Urinary bladder (tissue), 3 donors: ENCODE measurements at regions not wholly inside any gene's neighbourhood (a gene's known extent, or its start where the extent isn't known, plus 50 kb on each side); places are given as distances from the start of the nearest gene placed in this dataset.

ENCODE experiments used
- DNase-seq: peaks from one replicate; pipeline ENCODE4 v3.0.0-alpha.2; 2015; ENCODE audit errors: extremely low spot score
- H3K27ac ChIP-seq: one replicate; pipeline ENCODE4 v1.5.1; 2013; ENCODE audit warnings: low read depth, mild to moderate bottlenecking, moderate library complexity
- H3K36me3 ChIP-seq: one replicate; pipeline ENCODE4 v1.6.1; 2013; ENCODE audit warnings: mild to moderate bottlenecking, moderate library complexity; ENCODE audit not compliant: insufficient read depth
- H3K4me1 ChIP-seq: one replicate; pipeline ENCODE4 v1.6.1; 2013; ENCODE audit warnings: mild to moderate bottlenecking, moderate library complexity; ENCODE audit not compliant: insufficient read depth
- H3K4me3 ChIP-seq: one replicate; pipeline ENCODE4 v1.5.1; 2013; ENCODE audit warnings: low read depth, low read length
- WGBS: extraction: QIAGEN DNeasy Blood & Tissue Kit; methylation state at CpG from one replicate; pipeline ENCODE4 v1.1.7; 2013; 5-methylcytosine and 5-hydroxymethylcytosine counted together
- donor health status: healthy with polysubstance abuse.
- donor health status: healthy.

- Histone ChIP-seq H3K4me3 (no peak overlapping the region), H3K4me1 (no peaks in the 10 kb centered on the region)
- WGBS, result 84% methylated on average over 6 of the region's 6 CpGs
Observed at GRCh38 chr6:148128014-148128730, 214.5 kb upstream of the SASH1 start.

GRCh38 chr6:148134592-148134991, 208.0 kb upstream of the SASH1 start:
- 18% methylated on average over 6 of the region's 6 CpGs for WGBS
- no peak overlapping the region for H3K27ac ChIP-seq

More at GRCh38 chr6:148128014-148128730, 214.5 kb upstream of the SASH1 start:
- Histone ChIP-seq H3K27ac (no peak overlapping the region), H3K36me3 (no peaks in the 10 kb centered on the region)
- DNase-seq, result no peak

GRCh38 chr6:148136586-148136985, 206.1 kb upstream of the SASH1 start:
- DNase-seq, result no peak
- H3K4me3 ChIP-seq, result no peak overlapping the region
- no peaks in the 10 kb centered on the region for H3K4me1 ChIP-seq
- H3K36me3 ChIP-seq, result no peaks in the 10 kb centered on the region
- H3K27ac ChIP-seq, result no peak overlapping the region
- 55% methylated on average over 4 of the region's 4 CpGs for WGBS

More at GRCh38 chr6:148134592-148134991, 208.0 kb upstream of the SASH1 start:
- no peak overlapping the region for H3K4me3 ChIP-seq
- H3K36me3 ChIP-seq, result no peaks in the 10 kb centered on the region
- no peaks in the 10 kb centered on the region for H3K4me1 ChIP-seq
- peak; percentile 15 for DNase-seq

GRCh38 chr6:148137652-148138051, 205.0 kb upstream of the SASH1 start:
- DNase-seq, result no peak
- no peak overlapping the region for H3K27ac ChIP-seq
- 96% methylated on average over 1 of the region's 1 CpG for WGBS
- H3K4me1 ChIP-seq, result no peaks in the 10 kb centered on the region
- no peak overlapping the region for H3K4me3 ChIP-seq
- no peaks in the 10 kb centered on the region for H3K36me3 ChIP-seq

GRCh38 chr6:148138573-148138972, 204.1 kb upstream of the SASH1 start:
- Histone ChIP-seq H3K4me3 (no peak overlapping the region), H3K27ac (no peak overlapping the region), H3K4me1 (no peaks in the 10 kb centered on the region), H3K36me3 (no peaks in the 10 kb centered on the region)
- no peak for DNase-seq
- 63% methylated on average over 1 of the region's 1 CpG for WGBS

- 84% methylated on average over 5 of the region's 5 CpGs for WGBS
- Histone ChIP-seq H3K36me3 (no peaks in the 10 kb centered on the region), H3K27ac (no peak overlapping the region), H3K4me3 (no peak overlapping the region), H3K4me1 (no peaks in the 10 kb centered on the region)
- no peak for DNase-seq
Observed at GRCh38 chr6:148140772-148141557, 201.7 kb upstream of the SASH1 start.

DNA sequence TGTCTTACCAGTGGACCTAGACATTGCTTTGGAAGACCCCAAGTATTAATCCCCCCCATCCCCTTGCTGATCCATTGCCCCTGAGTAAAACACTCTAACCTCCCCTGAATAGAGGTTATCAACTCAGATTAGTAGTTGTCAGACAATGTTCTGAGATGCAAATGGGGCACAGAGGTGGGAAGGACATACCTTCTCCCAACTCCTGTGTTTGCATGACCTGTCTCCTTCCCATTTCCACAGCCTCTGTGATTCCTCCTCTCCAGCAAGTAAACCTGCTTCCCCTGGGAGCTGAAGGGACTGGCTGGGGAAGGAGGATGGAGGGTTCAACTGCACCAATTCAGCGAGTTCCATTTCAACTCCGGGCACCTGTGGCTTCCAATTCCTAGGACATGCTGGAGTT, 199.8 kb upstream of the SASH1 start:
- Histone ChIP-seq H3K4me1 (no peaks in the 10 kb centered on the region), H3K4me3 (no peak overlapping the region), H3K27ac (no peak overlapping the region), H3K36me3 (no peaks in the 10 kb centered on the region)
- DNase-seq, result no peak
- WGBS, result 90% methylated on average over 2 of the region's 2 CpGs

DNA sequence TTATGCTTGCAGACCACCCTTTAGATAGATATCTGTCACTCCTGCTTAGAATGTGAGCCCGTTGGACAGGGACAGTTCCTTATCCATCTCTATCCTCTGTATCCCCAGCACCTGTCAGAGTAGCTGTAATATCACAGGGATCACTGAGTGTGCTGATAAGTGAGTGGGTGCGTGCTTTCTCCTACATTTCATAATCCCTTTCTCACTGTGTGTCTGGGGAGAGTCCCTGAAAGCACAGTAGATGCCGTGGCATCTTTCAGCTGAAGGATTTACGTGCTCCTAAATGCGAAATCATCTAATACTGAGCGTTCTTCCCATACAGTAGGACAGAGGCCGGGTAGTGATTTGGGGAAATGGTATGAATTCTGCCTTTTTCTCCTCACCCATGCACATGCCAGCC, 198.9 kb upstream of the SASH1 start:
- DNase-seq, result no peak
- no peak overlapping the region for H3K4me3 ChIP-seq
- no peak overlapping the region for H3K27ac ChIP-seq
- no peaks in the 10 kb centered on the region for H3K4me1 ChIP-seq
- 70% methylated on average over 7 of the region's 7 CpGs for WGBS
- no peaks in the 10 kb centered on the region for H3K36me3 ChIP-seq

DNA sequence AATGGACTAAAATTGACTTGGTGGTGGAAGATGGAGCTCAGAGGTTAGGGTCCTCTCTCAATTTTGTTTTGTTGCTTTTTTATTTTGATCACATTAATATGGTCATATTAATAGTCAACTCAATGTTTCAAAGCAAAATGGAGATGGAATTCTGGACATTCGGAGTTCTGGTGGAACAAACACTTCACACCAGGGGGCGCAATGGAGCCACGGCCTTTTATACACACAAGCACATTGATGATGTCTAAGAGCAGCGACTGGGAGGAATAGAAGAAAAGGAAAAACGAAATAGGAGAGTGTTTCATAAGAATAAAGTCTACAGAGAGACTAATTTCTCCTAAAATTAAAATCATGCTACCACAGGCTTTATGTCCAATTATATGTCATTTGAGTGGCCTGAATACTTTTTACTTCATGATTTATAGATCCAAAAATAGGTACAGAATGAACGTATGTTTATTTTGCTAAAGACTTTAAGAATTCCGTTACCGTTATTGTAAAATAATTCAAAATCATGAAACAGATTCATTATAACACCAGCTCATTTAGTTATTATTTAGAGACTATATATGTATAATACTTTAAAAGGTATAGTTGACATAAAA, 197.6 kb upstream of the SASH1 start:
- no peaks in the 10 kb centered on the region for H3K4me1 ChIP-seq
- DNase-seq, result no peak
- no peaks in the 10 kb centered on the region for H3K36me3 ChIP-seq
- no peak overlapping the region for H3K4me3 ChIP-seq
- H3K27ac ChIP-seq, result no peak overlapping the region
- WGBS, result 31% methylated on average over 8 of the region's 8 CpGs

GRCh38 chr6:148146717-148147462, 195.7 kb upstream of the SASH1 start:
- H3K4me1 ChIP-seq, result no peaks in the 10 kb centered on the region
- WGBS, result 80% methylated on average over 12 of the region's 12 CpGs
- no peak for DNase-seq
- no peaks in the 10 kb centered on the region for H3K36me3 ChIP-seq
- H3K4me3 ChIP-seq, result no peak overlapping the region
- H3K27ac ChIP-seq, result no peak overlapping the region

GRCh38 chr6:148147463-148147830, 195.2 kb upstream of the SASH1 start:
- 82% methylated on average over 3 of the region's 3 CpGs for WGBS
- no peaks in the 10 kb centered on the region for H3K4me1 ChIP-seq
- H3K36me3 ChIP-seq, result no peaks in the 10 kb centered on the region
- no peak for DNase-seq
- no peak overlapping the region for H3K4me3 ChIP-seq
- H3K27ac ChIP-seq, result no peak overlapping the region

DNA sequence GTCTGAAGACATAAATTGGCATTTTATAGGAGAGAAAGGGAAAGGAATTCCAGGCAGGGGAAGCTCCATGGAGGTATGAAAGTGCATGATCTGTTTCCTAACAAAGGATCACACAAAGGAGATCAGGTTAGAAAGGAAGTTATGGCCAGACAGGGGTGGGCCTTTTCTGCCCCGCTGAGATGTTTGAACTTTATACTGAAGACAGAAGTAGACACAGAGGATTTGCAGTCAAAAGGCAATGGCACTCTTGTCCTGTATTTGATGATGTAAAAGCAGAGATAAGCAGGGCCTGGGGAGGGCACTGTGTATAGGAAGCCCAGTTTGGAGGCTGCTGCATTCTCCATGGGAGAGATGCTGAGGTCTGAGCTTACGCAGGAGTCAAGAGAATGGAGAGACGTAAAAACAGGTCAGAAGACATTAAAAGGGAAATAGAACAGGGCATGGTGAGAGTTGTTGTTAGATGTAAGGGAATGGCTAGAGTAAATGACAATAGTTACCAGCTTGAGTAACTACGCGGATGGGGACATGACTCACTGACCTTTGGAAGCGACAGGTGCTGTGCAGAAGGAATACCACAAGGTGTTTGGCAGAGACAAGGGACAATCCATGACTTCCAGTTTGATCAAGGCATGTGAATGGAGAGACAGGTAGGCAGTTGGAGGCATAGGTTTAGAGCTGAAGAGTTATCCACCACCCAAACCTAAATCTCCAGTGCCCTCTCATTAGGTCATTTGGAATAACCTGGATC, 190.6 kb upstream of the SASH1 start:
- no peak for DNase-seq
- 95% methylated on average over 6 of the region's 6 CpGs for WGBS
- no peak overlapping the region for H3K4me3 ChIP-seq
- H3K27ac ChIP-seq, result no peak overlapping the region
- no peaks in the 10 kb centered on the region for H3K4me1 ChIP-seq
- H3K36me3 ChIP-seq, result no peaks in the 10 kb centered on the region

GRCh38 chr6:148154668-148155067, 188.0 kb upstream of the SASH1 start:
- Histone ChIP-seq H3K4me3 (no peak overlapping the region), H3K4me1 (no peaks in the 10 kb centered on the region), H3K36me3 (no peaks in the 10 kb centered on the region), H3K27ac (no peak overlapping the region)
- DNase-seq, result no peak
